Sigmoid colon (tissue), 4 donors: ENCODE measurements at regions not wholly inside any gene's neighbourhood (a gene's known extent, or its start where the extent isn't known, plus 50 kb on each side); places are given as distances from the start of the nearest gene placed in this dataset.

Experiments
- EP300 ChIP-seq, 4 donors: sonication (generic); formaldehyde crosslinking; IDR thresholded peaks; one replicate each; pipeline ENCODE4 v1.6.1; 2017; ENCODE audit warnings: antibody characterized with exemption in 4 of 4
- POLR2A ChIP-seq, 2 donors: fragments of 450-650 bp; IDR thresholded peaks; one replicate each; pipeline ENCODE4 v1.6.1; 2016; ENCODE audit warnings: antibody characterized with exemption in 2 of 2, mild to moderate bottlenecking in 2 of 2, moderate library complexity in 2 of 2
- POLR2AphosphoS5 ChIP-seq, 4 donors: sonication (generic); formaldehyde crosslinking; IDR thresholded peaks; one replicate each; pipeline ENCODE4 v1.6.1; 2017; ENCODE audit warnings: antibody characterized with exemption in 4 of 4
- TF ChIP-seq, protein P1 (sequence below), 4 experiments: fragments of 450-650 bp in 3 of 4; fragments of 200-600 bp in 1 of 4; IDR thresholded peaks; one replicate each; pipeline ENCODE4 v1.5.1; 2016 to 2019; ENCODE audit warnings: antibody characterized with exemption in 4 of 4, mild to moderate bottlenecking in 3 of 4, moderate library complexity in 2 of 4

DNA sequence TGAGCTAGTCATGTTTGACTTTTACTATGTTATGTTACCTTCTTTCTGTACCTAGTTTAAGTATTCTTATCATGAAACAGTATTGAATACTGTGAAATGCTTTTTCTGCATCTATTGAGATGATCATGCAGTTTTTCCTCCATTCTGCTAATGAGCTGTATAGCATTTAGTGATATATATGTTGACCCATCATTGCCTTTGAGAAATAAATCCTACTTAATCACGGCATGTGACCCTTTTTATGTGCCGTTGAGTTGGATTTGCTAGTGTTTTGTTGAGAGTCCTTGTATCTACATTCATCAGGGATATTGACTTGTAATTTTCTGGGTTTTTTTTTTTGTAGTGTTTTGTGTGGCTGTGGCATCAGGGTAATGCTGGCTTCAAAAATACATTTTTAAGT lies 537.7 kb upstream of the AADAT start:
- TF ChIP-seq, protein P1, sequence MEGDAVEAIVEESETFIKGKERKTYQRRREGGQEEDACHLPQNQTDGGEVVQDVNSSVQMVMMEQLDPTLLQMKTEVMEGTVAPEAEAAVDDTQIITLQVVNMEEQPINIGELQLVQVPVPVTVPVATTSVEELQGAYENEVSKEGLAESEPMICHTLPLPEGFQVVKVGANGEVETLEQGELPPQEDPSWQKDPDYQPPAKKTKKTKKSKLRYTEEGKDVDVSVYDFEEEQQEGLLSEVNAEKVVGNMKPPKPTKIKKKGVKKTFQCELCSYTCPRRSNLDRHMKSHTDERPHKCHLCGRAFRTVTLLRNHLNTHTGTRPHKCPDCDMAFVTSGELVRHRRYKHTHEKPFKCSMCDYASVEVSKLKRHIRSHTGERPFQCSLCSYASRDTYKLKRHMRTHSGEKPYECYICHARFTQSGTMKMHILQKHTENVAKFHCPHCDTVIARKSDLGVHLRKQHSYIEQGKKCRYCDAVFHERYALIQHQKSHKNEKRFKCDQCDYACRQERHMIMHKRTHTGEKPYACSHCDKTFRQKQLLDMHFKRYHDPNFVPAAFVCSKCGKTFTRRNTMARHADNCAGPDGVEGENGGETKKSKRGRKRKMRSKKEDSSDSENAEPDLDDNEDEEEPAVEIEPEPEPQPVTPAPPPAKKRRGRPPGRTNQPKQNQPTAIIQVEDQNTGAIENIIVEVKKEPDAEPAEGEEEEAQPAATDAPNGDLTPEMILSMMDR (IDR thresholded peaks at IDR 0.05), result no peak
- TF ChIP-seq POLR2A (IDR thresholded peaks at IDR 0.05), result no peak
- no peak for TF ChIP-seq POLR2AphosphoS5 (IDR thresholded peaks at IDR 0.05)
- TF ChIP-seq EP300 (IDR thresholded peaks at IDR 0.05), result no peak
